Stimulated activated CD8-positive, alpha-beta memory T cell treated with anti-CD3 and anti-CD28 coated beads, Interleukin-15, amount 100 ng/mL, for 1 hour (primary cell): ENCODE measurements at regions not wholly inside any gene's neighbourhood (a gene's known extent, or its start where the extent isn't known, plus 50 kb on each side); places are given as distances from the start of the nearest gene placed in this dataset.
"Not testable (repeated sequence)": the region's sequence is repeated elsewhere in the genome, so short reads cannot be mapped to it uniquely, and the experiment has no call there.

Source experiments
- DNase-seq: peaks from one replicate; pipeline ENCODE4 v3.0.0-alpha.2; 2020; ENCODE audit warnings: low read depth

- no peak for DNase-seq
These were observed 1018.8 kb upstream of the FANCL start for GRCh38 chr2:59259913-59260312.

GRCh38 chr2:59256290-59256689 is 1015.2 kb upstream of the FANCL start:
- no peak for DNase-seq

DNA sequence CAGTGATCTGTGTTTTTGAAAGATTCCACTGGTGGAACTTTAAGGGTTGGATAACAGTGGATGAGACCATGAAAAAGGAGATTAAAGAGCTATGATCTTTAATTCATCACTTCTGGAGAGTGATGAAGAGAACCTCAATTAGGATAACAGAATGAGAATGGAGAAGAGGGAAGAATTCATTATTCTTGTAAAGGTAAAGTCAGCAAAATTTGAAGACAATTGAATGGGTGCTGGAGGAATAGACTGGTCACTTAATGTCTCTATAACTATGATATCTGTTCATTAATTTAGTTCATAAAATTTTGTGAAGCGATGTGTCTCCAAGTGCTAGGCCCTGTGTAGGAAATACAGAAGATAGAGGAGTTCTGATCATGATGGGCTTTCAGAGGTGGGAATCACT is 1013.2 kb upstream of the FANCL start:
- DNase-seq = no peak

DNA sequence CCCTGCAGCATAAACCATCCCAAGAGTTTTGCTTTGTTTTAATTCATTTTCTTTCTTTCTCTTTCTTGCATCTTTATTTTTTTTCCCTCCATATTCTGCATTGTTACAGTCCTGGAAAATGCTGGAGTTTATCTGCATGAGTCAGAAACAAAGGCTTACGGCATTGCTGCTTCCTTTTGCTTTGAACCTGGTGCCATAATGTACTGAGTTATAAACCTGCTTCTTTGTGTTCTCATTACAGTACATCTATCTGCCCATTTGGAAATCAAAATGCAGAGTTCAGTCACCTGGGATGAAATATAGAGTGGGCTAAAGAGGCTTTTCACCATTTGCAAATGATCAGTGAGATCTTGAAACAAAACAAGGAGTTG is 1009.2 kb upstream of the FANCL start:
- no peak for DNase-seq

- DNase-seq = no peak
These were observed 1008.5 kb upstream of the FANCL start for GRCh38 chr2:59249441-59250306.

DNA sequence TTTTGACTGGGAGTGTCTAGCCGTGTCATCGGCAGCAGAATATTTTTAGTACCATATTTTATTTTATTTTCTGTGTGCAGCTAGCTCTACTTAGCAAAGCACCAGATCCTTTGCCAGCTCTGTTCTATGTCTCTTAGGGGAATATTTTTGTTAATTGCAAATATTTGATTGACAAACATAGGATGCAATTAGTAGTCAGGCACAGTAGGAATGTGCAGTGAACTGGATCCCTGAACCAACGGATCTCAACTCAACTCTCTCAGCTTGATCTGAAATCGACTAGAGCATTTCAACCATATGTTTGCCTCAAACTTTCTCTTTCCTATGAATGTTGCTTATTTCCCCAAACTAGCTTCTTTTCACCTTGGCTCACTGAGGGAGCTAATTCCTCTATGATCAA is 998.0 kb upstream of the FANCL start:
- no peak for DNase-seq

GRCh38 chr2:59237311-59237710 is 996.2 kb upstream of the FANCL start:
- DNase-seq = no peak

DNA sequence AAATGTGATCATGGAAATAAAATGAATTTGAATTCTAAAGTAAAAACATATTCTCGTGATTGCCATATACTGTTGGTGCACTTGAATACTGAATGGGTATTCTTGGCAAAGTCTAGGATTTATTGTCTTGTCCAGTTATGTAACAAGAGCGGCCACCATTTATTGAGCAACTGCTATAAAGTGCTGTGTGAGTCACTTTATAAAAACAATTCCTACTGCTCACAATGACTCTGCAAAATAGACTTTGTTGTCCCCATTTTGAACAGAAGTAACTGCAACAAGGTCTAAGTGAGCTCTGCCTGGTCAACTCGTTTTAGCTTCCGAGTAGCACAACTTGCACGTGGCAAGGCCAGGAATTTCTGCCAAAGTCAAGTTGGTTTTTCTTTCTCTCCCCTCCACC is 995.6 kb upstream of the FANCL start:
- no peak for DNase-seq

GRCh38 chr2:59233920-59234319 is 992.8 kb upstream of the FANCL start:
- no peak for DNase-seq

DNA sequence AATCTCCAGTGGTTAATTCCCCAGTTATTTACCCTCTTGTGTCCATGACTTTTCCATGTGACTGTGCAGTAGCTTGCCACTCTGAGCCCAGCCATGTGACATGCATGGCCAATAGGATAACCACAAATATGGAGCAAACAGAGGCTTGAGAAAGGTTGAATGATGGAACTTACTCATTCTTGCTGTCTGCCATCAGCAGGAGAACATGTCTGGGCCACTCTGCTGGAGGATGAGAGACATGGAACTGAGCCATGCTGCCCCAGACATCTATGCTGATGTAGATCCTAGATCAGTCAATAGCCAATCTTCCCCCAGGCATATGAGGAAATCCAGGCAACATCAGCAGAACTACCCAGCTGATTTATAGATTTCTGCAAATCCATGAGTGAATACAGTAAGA is 992.3 kb upstream of the FANCL start:
- DNase-seq = no peak

DNA sequence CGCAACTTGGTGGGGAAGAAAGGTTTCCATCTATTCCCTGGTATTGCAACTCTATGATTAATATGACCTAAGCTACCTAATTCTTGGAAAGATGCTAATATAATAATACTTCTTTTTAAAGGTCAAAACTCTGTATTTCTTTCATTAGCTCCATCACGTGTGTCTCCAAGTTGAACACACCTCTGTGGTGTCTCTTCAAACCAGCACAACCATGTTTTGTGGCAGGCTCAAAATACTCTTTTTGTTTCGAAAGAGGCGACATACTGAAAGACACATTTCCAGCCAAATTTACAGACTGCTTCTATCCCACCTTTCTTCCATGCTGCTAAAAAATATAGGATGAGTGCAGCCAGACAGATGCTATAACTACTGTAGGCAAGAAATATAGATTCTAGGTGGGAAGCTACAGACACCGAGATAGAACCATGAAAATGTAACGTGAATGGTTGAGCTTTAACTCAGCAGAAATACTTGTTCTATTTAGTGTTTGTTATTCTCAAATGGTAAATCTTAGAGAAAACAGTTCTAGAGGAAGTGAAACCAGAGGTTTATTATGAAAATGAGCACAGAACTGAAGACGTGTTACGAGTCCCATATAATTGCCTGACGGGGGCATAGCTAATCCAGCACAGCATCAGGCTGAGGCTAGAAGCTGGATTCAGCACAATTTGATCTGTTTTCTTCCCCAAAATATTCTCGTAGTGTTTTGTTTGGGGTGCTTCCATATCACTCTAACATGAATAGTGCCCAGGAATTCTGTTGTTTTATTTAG is 991.5 kb upstream of the FANCL start:
- DNase-seq = no peak

DNA sequence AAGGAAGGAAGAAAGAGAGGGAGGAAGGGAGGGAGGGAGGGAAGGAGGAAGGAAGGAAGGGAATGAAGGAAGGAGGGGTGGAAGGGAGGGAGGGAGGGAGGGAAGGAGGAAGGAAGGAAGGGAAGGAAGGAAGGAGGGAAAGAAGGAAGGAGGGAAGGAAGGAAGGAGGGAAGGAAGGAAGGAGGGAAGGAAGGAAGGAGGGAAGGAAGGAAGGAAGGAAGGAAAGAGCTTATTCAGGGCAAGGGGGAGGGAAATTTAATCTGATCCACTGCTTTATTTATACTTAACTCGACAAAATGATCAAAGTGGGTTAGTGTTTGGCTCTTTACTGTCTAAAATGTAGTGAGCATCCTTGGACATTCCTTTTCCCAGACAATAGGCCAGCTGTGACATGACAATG is 985.2 kb upstream of the FANCL start:
- DNase-seq = not testable (repeated sequence)

GRCh38 chr2:59223742-59224141 is 982.6 kb upstream of the FANCL start:
- DNase-seq = no peak

GRCh38 chr2:59217360-59217759 is 976.2 kb upstream of the FANCL start:
- DNase-seq = no peak

DNA sequence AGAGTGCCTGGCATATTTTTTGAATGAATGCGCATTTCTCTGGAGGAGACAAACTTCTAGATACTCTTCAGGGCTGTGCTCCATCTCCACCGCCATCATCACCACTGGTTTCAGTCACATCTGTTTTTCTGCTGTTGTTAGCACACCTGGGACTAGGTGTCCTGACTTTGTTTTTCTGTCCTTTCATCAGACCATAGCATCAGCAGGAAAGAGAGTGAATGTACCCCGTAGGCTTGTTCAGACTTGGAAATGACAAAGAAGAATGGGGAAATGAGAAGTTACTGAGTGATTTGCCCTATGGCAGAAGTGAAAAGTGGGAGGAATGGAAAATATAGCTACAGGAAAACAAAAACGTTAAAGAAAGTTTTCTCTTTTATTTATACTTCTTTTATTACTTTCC is 965.2 kb upstream of the FANCL start:
- no peak for DNase-seq

- no peak for DNase-seq
These were observed 962.9 kb upstream of the FANCL start for GRCh38 chr2:59204040-59204439.

GRCh38 chr2:59196491-59196890 is 955.4 kb upstream of the FANCL start:
- DNase-seq = no peak

DNA sequence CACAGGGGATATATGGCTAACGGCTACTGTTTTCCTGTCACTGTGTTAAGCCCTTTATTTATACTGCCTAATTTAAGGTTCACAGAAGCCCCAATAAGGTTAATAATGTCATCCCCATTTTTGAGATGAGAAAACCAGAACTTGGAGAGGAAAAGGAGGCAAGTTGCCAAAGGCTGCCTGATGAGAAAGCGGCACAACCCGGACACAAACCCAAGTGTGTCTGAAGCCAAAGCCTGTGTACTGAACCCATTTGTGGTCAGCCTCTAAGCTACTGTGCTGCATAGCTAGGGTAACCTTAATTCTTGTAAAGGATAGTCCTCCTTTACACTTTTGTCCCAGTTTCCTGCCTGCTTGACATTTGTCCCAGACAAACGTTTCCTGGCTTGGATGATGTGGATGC is 954.7 kb upstream of the FANCL start:
- no peak for DNase-seq

DNA sequence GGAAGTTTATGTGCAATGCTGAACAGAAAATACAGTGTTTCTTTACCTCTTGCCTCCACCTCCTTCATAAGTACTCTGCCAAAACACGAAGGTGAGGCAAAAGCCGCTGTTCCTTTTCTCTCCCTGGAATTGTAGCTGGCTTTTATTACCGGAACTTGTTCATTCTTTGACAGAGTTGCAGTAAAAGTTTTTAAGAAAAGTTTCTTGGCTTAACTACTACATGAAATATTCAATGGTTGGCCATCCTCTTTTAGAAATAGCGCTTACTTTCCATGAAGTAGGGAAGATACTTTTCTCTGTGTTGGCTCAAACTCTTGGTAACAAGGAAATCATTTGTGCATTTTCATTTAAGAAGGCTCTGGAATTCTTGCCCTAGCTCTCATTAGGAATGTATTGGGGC is 950.7 kb upstream of the FANCL start:
- DNase-seq = no peak

DNA sequence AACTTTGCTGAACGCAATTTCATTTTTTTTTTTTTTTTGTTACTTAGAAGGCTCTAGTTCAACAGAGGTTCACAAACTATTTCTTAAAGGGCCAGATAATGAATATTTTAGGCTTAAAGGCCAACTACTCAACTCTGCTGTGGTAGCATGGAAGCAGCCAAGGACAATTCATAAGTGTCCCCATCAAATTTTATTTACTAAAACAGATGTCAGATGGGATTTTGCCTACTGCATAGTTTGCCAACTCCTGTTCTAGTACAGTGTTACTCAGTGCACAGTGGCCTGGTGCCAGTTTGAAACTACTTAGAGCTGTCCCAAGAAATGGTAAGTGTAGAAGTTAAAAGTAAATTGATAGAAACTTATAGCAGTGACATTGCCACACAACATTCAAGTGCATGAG is 949.4 kb upstream of the FANCL start:
- no peak for DNase-seq

DNA sequence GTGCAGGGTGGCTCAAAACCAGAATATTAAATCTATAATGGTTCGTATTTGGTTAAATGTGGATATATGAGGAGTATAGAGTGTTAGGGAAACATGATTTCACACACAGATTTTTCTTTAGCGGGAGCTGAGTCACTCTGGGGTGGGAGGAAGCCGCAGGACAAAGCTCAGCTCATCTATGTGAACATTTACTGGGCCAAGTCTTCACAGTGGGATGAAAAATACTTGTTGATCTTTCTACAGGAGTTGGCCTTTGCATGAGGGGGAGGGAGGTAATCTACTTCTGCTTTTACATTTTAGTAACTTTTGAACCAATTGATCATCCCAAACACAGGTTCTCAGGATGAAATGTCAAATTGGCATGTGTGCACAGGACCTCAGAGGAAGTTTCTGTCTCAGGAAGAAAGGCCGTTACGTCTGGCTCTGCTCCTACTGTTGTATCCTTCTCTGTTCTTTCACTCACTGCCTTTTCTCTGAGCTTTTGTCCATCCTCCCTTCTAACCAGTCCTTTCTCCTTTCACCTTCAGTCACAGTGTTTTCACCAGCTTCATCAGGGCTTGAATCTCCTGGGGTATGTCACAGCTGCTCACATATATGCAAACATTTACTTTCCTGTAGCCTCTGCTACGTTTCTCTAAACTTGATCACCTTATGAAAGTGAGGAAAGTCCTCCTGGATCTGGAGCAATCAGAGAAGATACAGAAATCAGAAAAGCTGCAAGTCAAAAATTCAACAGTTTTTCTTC is 943.3 kb upstream of the FANCL start:
- DNase-seq = no peak

DNA sequence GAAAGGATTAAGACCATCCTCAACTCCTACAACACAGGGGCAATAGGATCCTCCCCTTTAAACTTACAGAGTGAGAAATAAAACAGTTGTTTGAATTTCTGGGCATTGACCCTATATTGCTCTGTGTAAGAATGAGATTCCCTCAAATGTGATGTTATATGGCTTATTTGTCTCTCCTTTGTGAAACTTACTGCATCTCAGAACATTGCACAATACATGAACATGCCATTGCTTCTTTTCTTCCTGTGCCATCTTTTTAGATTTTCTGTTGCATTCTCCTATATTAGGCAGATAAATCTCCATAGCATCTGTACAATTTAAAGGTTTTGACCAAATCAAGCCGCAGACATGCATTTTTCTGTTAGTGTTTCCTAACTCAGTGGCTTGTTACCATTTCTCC is 941.9 kb upstream of the FANCL start:
- DNase-seq = no peak

DNA sequence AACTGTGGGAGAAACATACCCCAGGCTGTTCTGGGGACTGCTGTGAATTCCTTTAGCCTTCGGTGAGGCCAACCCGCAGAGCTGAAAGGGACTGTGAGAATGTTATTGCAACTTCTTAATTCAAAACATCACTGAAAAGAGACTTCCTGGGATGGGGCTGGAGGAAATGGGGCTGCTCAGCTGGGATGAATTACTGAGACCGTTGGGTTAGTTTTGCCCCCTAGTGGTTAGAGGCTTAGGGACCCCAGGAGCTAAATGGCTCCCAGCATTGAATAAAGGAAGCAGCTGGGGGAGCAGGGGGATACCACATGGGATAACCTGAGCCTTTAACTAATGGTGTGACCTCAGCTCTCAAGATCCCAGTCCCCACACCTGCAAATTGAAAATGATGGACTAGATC is 941.1 kb upstream of the FANCL start:
- DNase-seq = no peak
